T-cell (primary cell): ENCODE measurements at regions not wholly inside any gene's neighbourhood (a gene's known extent, or its start where the extent isn't known, plus 50 kb on each side); places are given as distances from the start of the nearest gene placed in this dataset.

Experiments
- ATAC-seq, 4 experiments: fragments of 200-7000 bp in 3 of 4; fragments of 150-1000 bp in 1 of 4; cut with Tn5 transposase; replicated peaks in 1 of 4; 1 replicate in 3 of 4; 2 replicates in 1 of 4; pipeline ENCODE4 v1.10.0; 2021; ENCODE audit warnings: moderate library complexity in 3 of 4, mild to moderate bottlenecking in 2 of 4, moderate number of reproducible peaks in 1 of 4
- CTCF ChIA-PET, 2 donors: fragments of 300-600 bp; sonication (Branson Sonifier 250); formaldehyde crosslinking; loops; one replicate each; lab custom pipeline; 2022; ENCODE audit warnings: antibody characterized with exemption in 2 of 2; lab: Charles Lee
- POLR2A ChIA-PET, 2 donors: fragments of 300-600 bp; sonication (Branson Sonifier 250); formaldehyde crosslinking; loops; one replicate each; lab custom pipeline; 2022; ENCODE audit warnings: antibody characterized with exemption in 2 of 2; lab: Charles Lee
- DNase-seq, 35 experiments: peaks; one replicate each; pipeline versions ENCODE4 v3.0.0 to v3.0.0-alpha.2; 2013 to 2023
- H3K27ac ChIP-seq: one replicate; pipeline ENCODE4 v1.5.1; 2013; ENCODE audit warnings: low read length
- H3K27me3 ChIP-seq, 2 experiments: replicated peaks in 1 of 2; 1 replicate in 1 of 2; 2 replicates in 1 of 2; pipeline versions ENCODE4 v1.6.1 to v1.7.0; 2013; ENCODE audit warnings: low read length in 1 of 2, mixed read lengths in 1 of 2; ENCODE audit not compliant: control insufficient read depth in 2 of 2, insufficient read depth in 2 of 2; ENCODE audit errors: extremely low read depth in 1 of 2
- H3K36me3 ChIP-seq, 2 donors: 1 replicate in 1 of 2; 2 replicates in 1 of 2; pipeline versions ENCODE4 v1.6.1 to v1.7.0; 2013; ENCODE audit warnings: low read length in 1 of 2; ENCODE audit not compliant: control insufficient read depth in 2 of 2, insufficient read depth in 1 of 2; ENCODE audit errors: extremely low read depth in 1 of 2
- H3K4me1 ChIP-seq, 2 experiments: 1 replicate in 1 of 2; 2 replicates in 1 of 2; pipeline versions ENCODE4 v1.6.1 to v1.7.0; 2013; ENCODE audit warnings: low read length in 2 of 2, mixed read lengths in 1 of 2; ENCODE audit not compliant: insufficient read depth in 2 of 2, control insufficient read depth in 1 of 2; ENCODE audit errors: extremely low read depth in 1 of 2
- H3K4me3 ChIP-seq, 2 donors: 1 replicate in 1 of 2; 2 replicates in 1 of 2; pipeline versions ENCODE4 v1.5.1 to v1.7.0; 2013; ENCODE audit warnings: mild to moderate bottlenecking in 2 of 2, low read length in 1 of 2, moderate library complexity in 1 of 2; ENCODE audit not compliant: control insufficient read depth in 1 of 2; ENCODE audit errors: extremely low read depth in 1 of 2
- H3K9me3 ChIP-seq: 2 replicates; pipeline ENCODE4 v1.7.0; 2013
- H3K27ac Mint-ChIP-seq, 2 donors: one replicate each; pipeline ENCODE4 v1.8.0; 2020 to 2021; ENCODE audit warnings: mild to moderate bottlenecking in 2 of 2, mixed read lengths in 2 of 2
- H3K27me3 Mint-ChIP-seq, 2 donors: one replicate each; pipeline ENCODE4 v1.8.0; 2021 to 2022; ENCODE audit warnings: mixed read lengths in 2 of 2
- H3K36me3 Mint-ChIP-seq: one replicate; pipeline ENCODE4 v1.8.0; 2021; ENCODE audit warnings: mixed read lengths
- H3K4me1 Mint-ChIP-seq, 3 donors: one replicate each; pipeline ENCODE4 v1.8.0; 2020 to 2022; ENCODE audit warnings: mixed read lengths in 3 of 3, mild to moderate bottlenecking in 1 of 3
- H3K4me3 Mint-ChIP-seq, 3 donors: one replicate each; pipeline ENCODE4 v1.8.0; 2020 to 2022; ENCODE audit warnings: mild to moderate bottlenecking in 3 of 3, mixed read lengths in 3 of 3, moderate library complexity in 3 of 3
- H3K9me3 Mint-ChIP-seq, 3 donors: one replicate each; pipeline ENCODE4 v1.8.0; 2020 to 2022; ENCODE audit warnings: mixed read lengths in 3 of 3
- WGBS: methylation state at CpG from one replicate; pipeline ENCODE4 v1.1.5; 2013; ENCODE audit warnings: missing lambda C conversion rate; ENCODE audit not compliant: insufficient coverage; 5-methylcytosine and 5-hydroxymethylcytosine counted together

GRCh38 chr20:54284928-54285704 is 77.2 kb downstream of the PFDN4 start:
- no peak overlapping the region for H3K27ac Mint-ChIP-seq
- WGBS: 71% methylated on average over 1 of the region's 5 CpGs
- peaks cover 0 to 3% (median 0%) of the 10 kb centered on the region in 3 donors for H3K9me3 Mint-ChIP-seq
- H3K36me3 ChIP-seq: no peaks in the 10 kb centered on the region
- CTCF ChIA-PET: no interaction called here
- H3K27me3 ChIP-seq: peaks cover 0 to 3% of the 10 kb centered on the region in 2 experiments
- no peaks in the 10 kb centered on the region for H3K9me3 ChIP-seq
- H3K4me1 ChIP-seq: no peaks in the 10 kb centered on the region
- no peaks in the 10 kb centered on the region for H3K4me1 Mint-ChIP-seq
- POLR2A ChIA-PET: no interaction called here
- H3K27ac ChIP-seq: no peak overlapping the region
- no peak overlapping the region for H3K4me3 ChIP-seq
- ATAC-seq (no peak), DNase-seq (no peak)
- peaks cover 0 to 1% of the 10 kb centered on the region in 2 donors for H3K27me3 Mint-ChIP-seq
- no peak overlapping the region for H3K4me3 Mint-ChIP-seq
- no peaks in the 10 kb centered on the region for H3K36me3 Mint-ChIP-seq

- H3K4me3 Mint-ChIP-seq: no peak overlapping the region
- Histone ChIP-seq H3K9me3 (no peaks in the 10 kb centered on the region), H3K27me3 (peaks cover 0 to 3% of the 10 kb centered on the region in 2 experiments), H3K4me1 (no peaks in the 10 kb centered on the region), H3K4me3 (no peak overlapping the region), H3K27ac (no peak overlapping the region), H3K36me3 (no peaks in the 10 kb centered on the region)
- no peaks in the 10 kb centered on the region for H3K9me3 Mint-ChIP-seq
- ChIA-PET CTCF (no interaction called here), POLR2A (no interaction called here)
- no peaks in the 10 kb centered on the region for H3K36me3 Mint-ChIP-seq
- peaks cover 3 to 15% of the 10 kb centered on the region in 2 donors for H3K27me3 Mint-ChIP-seq
- no peak overlapping the region for H3K27ac Mint-ChIP-seq
- H3K4me1 Mint-ChIP-seq: no peaks in the 10 kb centered on the region
- ATAC-seq: no peak
- DNase-seq: no peak
- WGBS: 100% methylated on average over 1 of the region's 6 CpGs
These were observed 82.7 kb downstream of the PFDN4 start for GRCh38 chr20:54290636-54291035.

DNA sequence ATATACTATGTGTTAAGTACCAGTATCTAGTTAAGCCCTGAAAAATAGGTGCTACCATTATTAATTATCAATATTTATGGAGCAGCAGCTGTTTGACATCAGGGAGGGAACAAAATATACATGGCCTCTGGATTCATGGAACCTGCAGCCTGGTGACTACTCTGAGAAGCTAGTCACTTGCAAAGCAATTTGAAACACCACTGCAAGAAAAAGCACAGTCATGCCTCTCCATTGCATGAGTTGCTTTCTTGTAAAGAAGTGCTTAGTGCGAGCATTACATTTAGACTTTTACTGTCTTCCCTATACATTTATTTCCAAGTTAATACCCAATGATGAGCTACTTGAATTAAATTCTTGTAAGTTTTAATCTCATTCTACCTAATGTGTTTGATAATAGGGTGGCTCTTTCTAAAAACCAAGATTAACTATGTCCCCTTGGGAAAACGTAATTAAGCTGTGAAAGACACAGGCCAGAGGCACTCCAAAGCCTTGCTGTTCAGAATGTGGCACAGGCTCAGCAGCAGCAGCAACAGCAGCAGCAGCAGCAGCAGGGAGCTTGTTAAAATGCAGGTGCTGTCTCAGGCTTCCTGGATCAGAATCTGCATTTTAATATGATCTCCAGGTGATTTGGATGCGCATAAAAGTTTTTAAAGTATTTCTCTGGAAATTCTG is 83.6 kb downstream of the PFDN4 start:
- DNase-seq: no peak
- POLR2A ChIA-PET: no interaction called here
- H3K36me3 ChIP-seq: no peaks in the 10 kb centered on the region
- no peaks in the 10 kb centered on the region for H3K9me3 ChIP-seq
- CTCF ChIA-PET: no interaction called here
- Mint-ChIP-seq H3K27me3 (peaks cover 6 to 20% of the 10 kb centered on the region in 2 donors), H3K4me3 (no peak overlapping the region), H3K27ac (no peak overlapping the region), H3K4me1 (no peaks in the 10 kb centered on the region), H3K9me3 (no peaks in the 10 kb centered on the region), H3K36me3 (no peaks in the 10 kb centered on the region)
- no peak overlapping the region for H3K4me3 ChIP-seq
- peaks cover 0 to 3% of the 10 kb centered on the region in 2 experiments for H3K27me3 ChIP-seq
- ATAC-seq: no peak
- WGBS: 75% methylated on average over 2 of the region's 3 CpGs
- H3K4me1 ChIP-seq: no peaks in the 10 kb centered on the region
- H3K27ac ChIP-seq: no peak overlapping the region

DNA sequence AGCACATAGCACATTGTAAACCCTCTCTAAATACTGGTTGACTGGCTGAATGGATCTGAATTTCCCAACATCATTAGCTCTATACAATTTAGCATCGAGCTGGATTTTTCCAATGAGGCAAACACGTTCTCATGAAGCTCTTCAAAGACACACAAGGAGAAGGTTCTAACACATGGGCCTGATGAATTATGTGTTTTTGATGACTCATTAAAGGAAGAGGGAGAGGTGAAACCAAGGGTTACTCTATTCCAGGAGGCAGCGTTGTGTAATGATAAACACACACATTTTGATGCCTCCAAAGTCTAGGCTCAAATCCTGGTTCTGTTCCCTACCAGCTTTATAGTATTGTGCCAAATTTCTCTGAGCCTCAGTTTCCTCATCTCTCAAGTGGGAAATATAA is 84.3 kb downstream of the PFDN4 start:
- Mint-ChIP-seq H3K4me3 (no peak overlapping the region), H3K36me3 (no peaks in the 10 kb centered on the region), H3K4me1 (no peaks in the 10 kb centered on the region), H3K27me3 (peaks cover 6 to 24% of the 10 kb centered on the region in 2 donors), H3K9me3 (no peaks in the 10 kb centered on the region), H3K27ac (no peak overlapping the region)
- no peaks in the 10 kb centered on the region for H3K4me1 ChIP-seq
- no peaks in the 10 kb centered on the region for H3K9me3 ChIP-seq
- H3K4me3 ChIP-seq: no peak overlapping the region
- ATAC-seq: no peak
- H3K27ac ChIP-seq: no peak overlapping the region
- DNase-seq: no peak
- WGBS: no CpG with 5 or more reads among the region's 3 CpGs
- ChIA-PET CTCF (no interaction called here), POLR2A (no interaction called here)
- H3K27me3 ChIP-seq: peaks cover 0 to 3% of the 10 kb centered on the region in 2 experiments
- no peaks in the 10 kb centered on the region for H3K36me3 ChIP-seq

DNA sequence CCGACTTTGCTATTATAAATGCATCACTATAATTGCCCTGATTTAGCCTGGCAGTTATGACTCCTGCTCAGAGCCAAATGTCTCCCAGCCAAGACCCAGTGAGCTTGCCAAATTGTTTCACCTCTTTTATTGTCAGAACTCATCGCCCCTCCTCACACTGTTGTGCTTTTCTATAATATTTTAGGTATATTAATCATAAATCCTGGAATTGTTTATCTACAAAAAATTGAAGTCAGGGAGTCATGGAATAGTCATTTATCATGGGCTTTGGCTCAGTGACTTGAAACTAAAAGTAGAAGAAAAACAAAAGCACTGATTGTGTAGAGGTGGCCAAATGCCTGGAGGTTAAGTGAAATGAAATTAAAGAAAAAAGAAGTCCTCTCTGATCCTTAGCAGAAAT is 85.6 kb downstream of the PFDN4 start:
- ATAC-seq (no peak), DNase-seq (no peak)
- CTCF ChIA-PET: no interaction called here
- POLR2A ChIA-PET: no interaction called here
- Histone ChIP-seq H3K27me3 (no peaks in the 10 kb centered on the region), H3K4me1 (no peaks in the 10 kb centered on the region), H3K36me3 (no peaks in the 10 kb centered on the region), H3K9me3 (no peaks in the 10 kb centered on the region), H3K27ac (no peak overlapping the region), H3K4me3 (no peak overlapping the region)
- Mint-ChIP-seq H3K36me3 (no peaks in the 10 kb centered on the region), H3K4me3 (no peak overlapping the region), H3K27ac (no peak overlapping the region), H3K9me3 (no peaks in the 10 kb centered on the region), H3K27me3 (peaks cover 8 to 24% of the 10 kb centered on the region in 2 donors), H3K4me1 (no peaks in the 10 kb centered on the region)
- WGBS: no CpG with 5 or more reads among the region's 2 CpGs

DNA sequence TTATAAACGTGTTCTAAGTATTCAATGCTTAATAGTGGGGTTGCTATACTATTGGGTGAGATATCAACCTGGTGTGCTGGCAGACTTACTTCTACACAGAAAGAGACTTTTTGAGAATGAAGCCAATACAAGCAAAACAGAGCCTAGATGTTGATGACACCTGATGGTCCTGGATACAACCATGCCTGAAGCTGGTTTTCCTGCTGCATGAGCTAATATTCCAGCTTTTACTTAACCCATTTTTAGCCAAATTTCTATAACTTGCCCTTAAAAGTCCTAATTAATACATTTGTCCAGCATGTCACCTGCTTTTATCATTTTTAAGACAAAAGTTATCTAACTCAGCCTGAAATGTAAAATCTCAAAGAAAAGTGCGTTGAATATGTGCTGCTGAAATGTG is 86.2 kb downstream of the PFDN4 start:
- Histone ChIP-seq H3K27me3 (no peaks in the 10 kb centered on the region), H3K27ac (no peak overlapping the region), H3K9me3 (no peaks in the 10 kb centered on the region), H3K4me3 (no peak overlapping the region), H3K36me3 (no peaks in the 10 kb centered on the region), H3K4me1 (no peaks in the 10 kb centered on the region)
- ATAC-seq (no peak), DNase-seq (no peak)
- Mint-ChIP-seq H3K9me3 (no peaks in the 10 kb centered on the region), H3K4me1 (no peaks in the 10 kb centered on the region), H3K27ac (no peak overlapping the region), H3K27me3 (peaks cover 8 to 24% of the 10 kb centered on the region in 2 donors), H3K36me3 (no peaks in the 10 kb centered on the region), H3K4me3 (no peak overlapping the region)
- no CpG with 5 or more reads among the region's 2 CpGs for WGBS
- CTCF ChIA-PET: no interaction called here
- POLR2A ChIA-PET: no interaction called here
